Right cardiac atrium (tissue), 5 donors: ENCODE measurements at regions not wholly inside any gene's neighbourhood (a gene's known extent, or its start where the extent isn't known, plus 50 kb on each side); places are given as distances from the start of the nearest gene placed in this dataset.
A peak's percentile ranks its signal among the peaks of the same experiment; 100 is the strongest.

ENCODE experiments used
- ATAC-seq, 2 donors: fragments of 200-7000 bp; cut with Tn5 transposase; one replicate each; pipeline versions ENCODE4 v1.8.0 to v1.9.1; 2020; ENCODE audit warnings: moderate library complexity in 2 of 2, mild to moderate bottlenecking in 1 of 2
- DNase-seq, 3 donors: peaks; one replicate each; pipeline ENCODE4 v3.0.0-alpha.2; 2020
- H3K27ac ChIP-seq: one replicate; pipeline ENCODE4 v1.5.1; 2013; ENCODE audit warnings: mild to moderate bottlenecking, low read length, control low read depth, moderate library complexity
- H3K27me3 ChIP-seq: one replicate; pipeline ENCODE4 v1.6.1; 2013; ENCODE audit not compliant: control insufficient read depth, insufficient read depth
- H3K4me1 ChIP-seq: one replicate; pipeline ENCODE4 v1.6.1; 2013; ENCODE audit warnings: low read length; ENCODE audit not compliant: control insufficient read depth, insufficient read depth
- H3K4me3 ChIP-seq: one replicate; pipeline ENCODE4 v1.5.1; 2013; ENCODE audit warnings: low read length, control low read depth
- H3K9me3 ChIP-seq: one replicate; pipeline ENCODE4 v1.6.1; 2013; ENCODE audit warnings: low read length; ENCODE audit not compliant: control insufficient read depth
- WGBS: extraction: QIAGEN DNeasy Blood & Tissue Kit; methylation state at CpG from one replicate; pipeline ENCODE4 v1.1.7; 2013; 5-methylcytosine and 5-hydroxymethylcytosine counted together
- intact Hi-C, 4 donors: fragments of 100-400 bp; cut with DNase I; formaldehyde crosslinking; loops; one replicate each; pipeline versions ENCODE4 v1.11.0 to v1.14.0; 2022 to 2023
- donor health status: healthy with polysubstance abuse.
- donor health status: DM: no; HTN: yes; CAD: no.
- donor health status: DM: no; HTN: no; CAD: no.
- donor health status: DM: no; HTN: yes; CAD: no; lungs with severe emphysema.
- donor health status: DM: yes; HTN: yes; CAD: no.

- Histone ChIP-seq H3K9me3 (no peaks in the 10 kb centered on the region), H3K4me1 (no peaks in the 10 kb centered on the region)
- intact Hi-C loops, result no loop called here
Observed at GRCh38 chr4:95672811-95673210, 124.0 kb upstream of the UNC5C start.

GRCh38 chr4:95660719-95661118, 111.9 kb upstream of the UNC5C start:
- Histone ChIP-seq H3K9me3 (no peaks in the 10 kb centered on the region), H3K4me3 (no peak overlapping the region), H3K4me1 (no peaks in the 10 kb centered on the region), H3K27ac (no peak overlapping the region), H3K27me3 (no peaks in the 10 kb centered on the region)
- WGBS, result 85% methylated on average over 3 of the region's 3 CpGs
- DNase-seq (no peak), ATAC-seq (no peak)
- intact Hi-C loops, result no loop called here

More at GRCh38 chr4:95672811-95673210, 124.0 kb upstream of the UNC5C start:
- no peak for ATAC-seq
- Histone ChIP-seq H3K27ac (no peak overlapping the region), H3K27me3 (no peaks in the 10 kb centered on the region), H3K4me3 (no peak overlapping the region)
- DNase-seq, result no peak
- 93% methylated on average over 1 of the region's 1 CpG for WGBS

- no peak for DNase-seq
- no peaks in the 10 kb centered on the region for H3K9me3 ChIP-seq
- H3K4me1 ChIP-seq, result no peaks in the 10 kb centered on the region
Observed at GRCh38 chr4:95651891-95652290, 103.1 kb upstream of the UNC5C start.

GRCh38 chr4:95644417-95644816, 95.6 kb upstream of the UNC5C start:
- H3K27me3 ChIP-seq, result no peaks in the 10 kb centered on the region
- ATAC-seq, result no peak
- intact Hi-C loops, result no loop called here
- no peaks in the 10 kb centered on the region for H3K9me3 ChIP-seq
- H3K4me1 ChIP-seq, result no peaks in the 10 kb centered on the region
- H3K4me3 ChIP-seq, result no peak overlapping the region
- H3K27ac ChIP-seq, result no peak overlapping the region
- no peak for DNase-seq

More at GRCh38 chr4:95651891-95652290, 103.1 kb upstream of the UNC5C start:
- no peak overlapping the region for H3K27ac ChIP-seq
- no peak for ATAC-seq
- no peaks in the 10 kb centered on the region for H3K27me3 ChIP-seq
- 69% methylated on average over 1 of the region's 1 CpG for WGBS
- intact Hi-C loops, result no loop called here
- no peak overlapping the region for H3K4me3 ChIP-seq

GRCh38 chr4:95643627-95644026, 94.9 kb upstream of the UNC5C start:
- Histone ChIP-seq H3K4me3 (no peak overlapping the region), H3K27me3 (no peaks in the 10 kb centered on the region), H3K9me3 (no peaks in the 10 kb centered on the region), H3K27ac (no peak overlapping the region), H3K4me1 (no peaks in the 10 kb centered on the region)
- 37% methylated on average over 1 of the region's 1 CpG for WGBS
- ATAC-seq (no peak), DNase-seq (peak in 1 of 3 donors; percentile 45)
- intact Hi-C loops, result no loop called here

GRCh38 chr4:95641571-95641970, 92.8 kb upstream of the UNC5C start:
- DNase-seq, result no peak
- no peak overlapping the region for H3K27ac ChIP-seq
- H3K9me3 ChIP-seq, result no peaks in the 10 kb centered on the region
- H3K4me1 ChIP-seq, result no peaks in the 10 kb centered on the region
- no peak overlapping the region for H3K4me3 ChIP-seq
- no peak for ATAC-seq
- intact Hi-C loops, result no loop called here
- WGBS, result 86% methylated on average over 7 of the region's 7 CpGs
- H3K27me3 ChIP-seq, result no peaks in the 10 kb centered on the region

- no peak overlapping the region for H3K4me3 ChIP-seq
- no peaks in the 10 kb centered on the region for H3K4me1 ChIP-seq
- H3K27ac ChIP-seq, result no peak overlapping the region
- 79% methylated on average over 3 of the region's 3 CpGs for whole genome bisulfite sequencing
- intact Hi-C loops, result no loop called here
- DNase-seq, result no peak
- no peaks in the 10 kb centered on the region for H3K9me3 ChIP-seq
- no peaks in the 10 kb centered on the region for H3K27me3 ChIP-seq
- no peak for ATAC-seq
Observed at GRCh38 chr4:95640311-95640710, 91.5 kb upstream of the UNC5C start.

GRCh38 chr4:95638920-95639501, 90.2 kb upstream of the UNC5C start:
- Histone ChIP-seq H3K4me1 (no peaks in the 10 kb centered on the region), H3K27ac (no peak overlapping the region), H3K4me3 (no peak overlapping the region), H3K9me3 (no peaks in the 10 kb centered on the region), H3K27me3 (no peaks in the 10 kb centered on the region)
- 65% methylated on average over 5 of the region's 5 CpGs for WGBS
- DNase-seq (peak in 1 of 3 donors; percentile 33), ATAC-seq (peak in 1 of 2 donors; percentile 59)
- intact Hi-C loops, result no loop called here

- DNase-seq (no peak), ATAC-seq (no peak)
- Histone ChIP-seq H3K4me1 (no peaks in the 10 kb centered on the region), H3K4me3 (no peak overlapping the region), H3K9me3 (no peaks in the 10 kb centered on the region), H3K27me3 (no peaks in the 10 kb centered on the region), H3K27ac (no peak overlapping the region)
- WGBS, result 30% methylated on average over 3 of the region's 3 CpGs
- intact Hi-C loops, result no loop called here
Observed at GRCh38 chr4:95637043-95637600, 88.3 kb upstream of the UNC5C start.

- 66% methylated on average over 2 of the region's 2 CpGs for WGBS
- no peaks in the 10 kb centered on the region for H3K27me3 ChIP-seq
- no peaks in the 10 kb centered on the region for H3K9me3 ChIP-seq
- no peaks in the 10 kb centered on the region for H3K4me1 ChIP-seq
- no peak for DNase-seq
- H3K27ac ChIP-seq, result no peak overlapping the region
- intact Hi-C loops, result no loop called here
- ATAC-seq, result no peak
- H3K4me3 ChIP-seq, result no peak overlapping the region
Observed at GRCh38 chr4:95636061-95636460, 87.3 kb upstream of the UNC5C start.

- DNase-seq (no peak), ATAC-seq (peak; percentile 55 to 63)
- Histone ChIP-seq H3K27me3 (no peaks in the 10 kb centered on the region), H3K4me3 (no peak overlapping the region), H3K27ac (no peak overlapping the region), H3K4me1 (no peaks in the 10 kb centered on the region), H3K9me3 (no peaks in the 10 kb centered on the region)
- WGBS, result 33% methylated on average over 1 of the region's 1 CpG
- intact Hi-C loops, result no loop called here
Observed at GRCh38 chr4:95627709-95628108, 78.9 kb upstream of the UNC5C start.
